OCI-LY1 (cell line): ENCODE measurements at regions not wholly inside any gene's neighbourhood (a gene's known extent, or its start where the extent isn't known, plus 50 kb on each side); places are given as distances from the start of the nearest gene placed in this dataset.

Experiments
- H2AFZ ChIP-seq: fragments of 200-600 bp; sonication (generic), shearing (Covaris generic); 2 replicates; pipeline ENCODE4 v1.6.0; 2014; ENCODE audit warnings: antibody characterized with exemption, mild to moderate bottlenecking, low read length
- H3F3A ChIP-seq: fragments of 200-600 bp; sonication (generic), shearing (Covaris generic); 2 replicates; pipeline ENCODE4 v1.6.0; 2014; ENCODE audit warnings: mild to moderate bottlenecking, antibody characterized with exemption, low read length, moderate library complexity; ENCODE audit not compliant: insufficient read depth
- H3K27ac ChIP-seq: fragments of 200-600 bp; sonication (generic); 2 replicates; pipeline ENCODE4 v1.5.1; 2014; ENCODE audit warnings: low read length, mixed run types, mild to moderate bottlenecking, low read depth; ENCODE audit not compliant: poor library complexity, severe bottlenecking
- H3K27me3 ChIP-seq: fragments of 200-600 bp; sonication (generic); 2 replicates; pipeline ENCODE4 v1.6.0; 2014; ENCODE audit warnings: antibody characterized with exemption, mild to moderate bottlenecking, low read length, moderate library complexity; ENCODE audit not compliant: insufficient read depth
- H3K36me3 ChIP-seq: fragments of 200-600 bp; sonication (generic); 2 replicates; pipeline ENCODE4 v1.6.1; 2014; ENCODE audit warnings: mild to moderate bottlenecking, antibody characterized with exemption, low read length, moderate library complexity, mixed read lengths; ENCODE audit not compliant: insufficient read depth
- H3K4me1 ChIP-seq: fragments of 200-600 bp; sonication (generic); 2 replicates; pipeline ENCODE4 v1.5.1; 2014; ENCODE audit warnings: mild to moderate bottlenecking, low read length, moderate library complexity; ENCODE audit not compliant: insufficient read depth, severe bottlenecking
- H3K4me2 ChIP-seq: fragments of 200-600 bp; sonication (generic), shearing (Covaris generic); 2 replicates; pipeline ENCODE4 v1.6.1; 2014; ENCODE audit warnings: low read length
- H3K4me3 ChIP-seq: fragments of 200-600 bp; sonication (generic); 2 replicates; pipeline ENCODE4 v1.5.1; 2014; ENCODE audit warnings: low read length, low read depth, mild to moderate bottlenecking, mixed read lengths; ENCODE audit not compliant: poor library complexity, severe bottlenecking
- H3K79me2 ChIP-seq: fragments of 200-600 bp; shearing (Covaris generic); 2 replicates; pipeline ENCODE4 v1.6.1; 2016; ENCODE audit warnings: mixed run types, low read length, mixed read lengths; ENCODE audit not compliant: insufficient read depth
- H3K9ac ChIP-seq: fragments of 200-600 bp; sonication (generic), shearing (Covaris generic); 2 replicates; pipeline ENCODE4 v1.6.1; 2014; ENCODE audit warnings: mild to moderate bottlenecking, low read length, mixed read lengths
- H3K9me2 ChIP-seq: fragments of 200-600 bp; sonication (generic), shearing (Covaris generic); 2 replicates; pipeline ENCODE4 v1.6.1; 2014; ENCODE audit warnings: low read depth, mild to moderate bottlenecking, low read length, mixed read lengths
- H3K9me3 ChIP-seq: fragments of 200-600 bp; shearing (Covaris generic); 2 replicates; pipeline ENCODE4 v1.6.1; 2014; ENCODE audit warnings: low read length, mixed read lengths
- H4K20me1 ChIP-seq: fragments of 200-600 bp; sonication (generic), shearing (Covaris generic); 2 replicates; pipeline ENCODE4 v1.6.0; 2016; ENCODE audit warnings: mild to moderate bottlenecking, low read length; ENCODE audit not compliant: insufficient read depth
- EZH2 ChIP-seq: fragments of 200-600 bp; sonication (generic), shearing (Covaris generic); IDR thresholded peaks from 2 replicates; pipeline ENCODE4 v1.8.0; 2017; ENCODE audit warnings: borderline replicate concordance, mixed run types, mild to moderate bottlenecking, antibody characterized with exemption, low read length, moderate library complexity, mixed read lengths
- TF ChIP-seq, protein P1 (sequence below): fragments of 200-600 bp; sonication (generic), shearing (Covaris generic); IDR thresholded peaks from 2 replicates; pipeline ENCODE4 v1.5.1; 2017; ENCODE audit warnings: mild to moderate bottlenecking, antibody characterized with exemption, low read length, moderate library complexity, mixed read lengths

DNA sequence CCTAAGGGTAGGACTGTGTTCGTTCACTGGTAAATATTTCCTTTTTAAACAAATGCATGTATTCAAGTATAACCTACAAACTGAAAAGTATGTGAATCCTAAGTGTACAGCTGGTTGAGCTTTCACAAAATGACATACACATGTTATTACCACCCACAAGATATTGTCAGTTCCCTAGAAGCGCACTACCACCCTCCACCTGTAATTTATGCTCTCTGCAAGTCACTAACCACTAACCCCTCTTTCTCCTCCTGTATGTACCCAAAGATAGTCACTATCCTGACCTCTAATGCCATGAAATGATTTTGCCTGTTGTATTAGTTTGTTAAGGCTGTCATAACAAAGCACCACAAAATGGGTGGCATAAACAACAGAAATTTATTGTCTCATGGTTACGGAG, 82.8 kb upstream of the CHODL start:
- TF ChIP-seq, protein P1, sequence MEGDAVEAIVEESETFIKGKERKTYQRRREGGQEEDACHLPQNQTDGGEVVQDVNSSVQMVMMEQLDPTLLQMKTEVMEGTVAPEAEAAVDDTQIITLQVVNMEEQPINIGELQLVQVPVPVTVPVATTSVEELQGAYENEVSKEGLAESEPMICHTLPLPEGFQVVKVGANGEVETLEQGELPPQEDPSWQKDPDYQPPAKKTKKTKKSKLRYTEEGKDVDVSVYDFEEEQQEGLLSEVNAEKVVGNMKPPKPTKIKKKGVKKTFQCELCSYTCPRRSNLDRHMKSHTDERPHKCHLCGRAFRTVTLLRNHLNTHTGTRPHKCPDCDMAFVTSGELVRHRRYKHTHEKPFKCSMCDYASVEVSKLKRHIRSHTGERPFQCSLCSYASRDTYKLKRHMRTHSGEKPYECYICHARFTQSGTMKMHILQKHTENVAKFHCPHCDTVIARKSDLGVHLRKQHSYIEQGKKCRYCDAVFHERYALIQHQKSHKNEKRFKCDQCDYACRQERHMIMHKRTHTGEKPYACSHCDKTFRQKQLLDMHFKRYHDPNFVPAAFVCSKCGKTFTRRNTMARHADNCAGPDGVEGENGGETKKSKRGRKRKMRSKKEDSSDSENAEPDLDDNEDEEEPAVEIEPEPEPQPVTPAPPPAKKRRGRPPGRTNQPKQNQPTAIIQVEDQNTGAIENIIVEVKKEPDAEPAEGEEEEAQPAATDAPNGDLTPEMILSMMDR, result no peak
- Histone ChIP-seq H4K20me1 (no peaks in the 10 kb centered on the region), H3K9me3 (no peaks in the 10 kb centered on the region), H3K4me2 (no peak overlapping the region), H3F3A (no peaks in the 10 kb centered on the region), H3K79me2 (no peaks in the 10 kb centered on the region), H3K4me3 (no peak overlapping the region), H3K4me1 (no peaks in the 10 kb centered on the region), H3K36me3 (no peaks in the 10 kb centered on the region), H3K9ac (no peak overlapping the region), H3K9me2 (no peaks in the 10 kb centered on the region), H2AFZ (no peak overlapping the region), H3K27me3 (no peaks in the 10 kb centered on the region), H3K27ac (no peak overlapping the region)

- Histone ChIP-seq H3K4me3 (no peak overlapping the region), H3K9me2 (no peaks in the 10 kb centered on the region), H3K79me2 (no peaks in the 10 kb centered on the region), H2AFZ (no peak overlapping the region), H3K36me3 (no peaks in the 10 kb centered on the region), H3F3A (no peaks in the 10 kb centered on the region), H3K27me3 (no peaks in the 10 kb centered on the region), H4K20me1 (no peaks in the 10 kb centered on the region), H3K9me3 (no peaks in the 10 kb centered on the region), H3K9ac (no peak overlapping the region), H3K4me1 (no peaks in the 10 kb centered on the region), H3K27ac (no peak overlapping the region), H3K4me2 (no peak overlapping the region)
- TF ChIP-seq EZH2, result no peak
- TF ChIP-seq, protein P1, result no peak
Measured at GRCh38 chr21:18157406-18157805, 87.2 kb upstream of the CHODL start.

DNA sequence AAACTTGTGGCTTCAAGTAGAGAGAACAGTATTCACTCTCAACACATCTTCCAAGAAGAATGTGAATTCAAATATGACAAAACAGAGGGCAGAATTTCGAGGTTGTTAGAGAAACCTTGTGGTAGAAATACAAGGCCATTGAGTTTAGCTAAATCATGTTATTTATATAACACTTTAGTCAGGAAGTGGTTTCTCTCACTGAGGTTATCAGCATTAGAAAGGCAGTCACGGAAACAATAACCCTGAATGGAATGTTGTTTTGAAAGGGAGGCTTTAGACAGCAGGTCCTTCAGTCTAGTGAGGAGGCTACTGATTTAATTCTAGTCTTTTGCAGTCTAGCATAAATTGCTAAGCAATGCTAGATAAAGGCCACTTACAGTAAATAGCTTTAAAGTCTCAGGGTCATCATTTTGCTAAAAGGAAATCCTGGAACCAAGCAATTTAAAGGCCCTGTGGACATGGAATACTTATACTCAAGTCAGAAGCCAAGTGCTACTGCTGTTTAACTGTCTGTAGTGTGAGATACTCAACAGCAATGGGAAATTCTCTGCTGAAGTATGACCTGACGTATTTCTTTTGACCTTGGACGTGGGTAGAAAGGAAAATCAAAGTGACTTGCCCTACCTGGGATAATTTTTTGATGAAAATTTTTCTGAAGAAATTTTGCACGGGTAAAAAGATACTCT, 89.0 kb upstream of the CHODL start:
- Histone ChIP-seq H3K9me3 (no peaks in the 10 kb centered on the region), H3K4me3 (no peak overlapping the region), H3F3A (no peaks in the 10 kb centered on the region), H3K4me2 (no peak overlapping the region), H3K27ac (no peak overlapping the region), H3K27me3 (no peaks in the 10 kb centered on the region), H3K4me1 (no peaks in the 10 kb centered on the region), H3K36me3 (no peaks in the 10 kb centered on the region), H3K79me2 (no peaks in the 10 kb centered on the region), H2AFZ (no peak overlapping the region), H3K9me2 (no peaks in the 10 kb centered on the region), H4K20me1 (no peaks in the 10 kb centered on the region), H3K9ac (no peak overlapping the region)
- TF ChIP-seq, protein P1, result no peak
- TF ChIP-seq EZH2, result no peak
